Mucosa of rectum (tissue), 2 donors: ENCODE measurements at regions not wholly inside any gene's neighbourhood (a gene's known extent, or its start where the extent isn't known, plus 50 kb on each side); places are given as distances from the start of the nearest gene placed in this dataset.

Experiments
- H3K27ac ChIP-seq, 2 donors: one replicate each; pipeline ENCODE4 v1.7.0; 2013; ENCODE audit warnings: inconsistent platforms in 2 of 2, low read depth in 2 of 2, low read length in 2 of 2
- H3K27me3 ChIP-seq, 2 donors: one replicate each; pipeline ENCODE4 v1.7.0; 2013; ENCODE audit warnings: low read length in 2 of 2; ENCODE audit not compliant: control insufficient read depth in 2 of 2, insufficient read depth in 2 of 2
- H3K36me3 ChIP-seq, 2 donors: one replicate each; pipeline ENCODE4 v1.7.0; 2013; ENCODE audit warnings: low read length in 2 of 2; ENCODE audit not compliant: control insufficient read depth in 2 of 2, insufficient read depth in 2 of 2
- H3K4me1 ChIP-seq, 2 donors: one replicate each; pipeline ENCODE4 v1.7.0; 2013; ENCODE audit warnings: low read length in 2 of 2, mild to moderate bottlenecking in 1 of 2; ENCODE audit not compliant: control insufficient read depth in 2 of 2, insufficient read depth in 2 of 2
- H3K4me3 ChIP-seq, 2 donors: one replicate each; pipeline ENCODE4 v1.7.0; 2013; ENCODE audit warnings: low read length in 2 of 2
- H3K9ac ChIP-seq, 2 donors: one replicate each; pipeline ENCODE4 v1.7.0; 2013; ENCODE audit warnings: low read length in 2 of 2, low read depth in 1 of 2, mild to moderate bottlenecking in 1 of 2
- H3K9me3 ChIP-seq, 2 donors: one replicate each; pipeline ENCODE4 v1.7.0; 2013; ENCODE audit warnings: low read length in 2 of 2; ENCODE audit not compliant: control insufficient read depth in 2 of 2
- donor health status: healthy.
- donor health status: Normal muscosa, but diverticular disease.

GRCh38 chr10:128898133-128898915 is 568.7 kb upstream of the MGMT start:
- no peaks in the 10 kb centered on the region for H3K4me1 ChIP-seq
- no peaks in the 10 kb centered on the region for H3K36me3 ChIP-seq
- H3K4me3 ChIP-seq: no peak overlapping the region
- H3K27me3 ChIP-seq: peaks cover 3% of the 10 kb centered on the region in 2 donors
- no peak overlapping the region for H3K9ac ChIP-seq
- no peak overlapping the region for H3K27ac ChIP-seq
- no peaks in the 10 kb centered on the region for H3K9me3 ChIP-seq

GRCh38 chr10:128898916-128899195 is 568.2 kb upstream of the MGMT start:
- H3K27me3 ChIP-seq: peaks cover 3% of the 10 kb centered on the region in 2 donors
- H3K9ac ChIP-seq: no peak overlapping the region
- no peaks in the 10 kb centered on the region for H3K36me3 ChIP-seq
- H3K4me3 ChIP-seq: no peak overlapping the region
- no peaks in the 10 kb centered on the region for H3K9me3 ChIP-seq
- no peak overlapping the region for H3K27ac ChIP-seq
- H3K4me1 ChIP-seq: no peaks in the 10 kb centered on the region

GRCh38 chr10:128900456-128900855 is 566.6 kb upstream of the MGMT start:
- Histone ChIP-seq H3K4me3 (no peak overlapping the region), H3K9ac (no peak overlapping the region), H3K36me3 (no peaks in the 10 kb centered on the region), H3K4me1 (no peaks in the 10 kb centered on the region), H3K9me3 (no peaks in the 10 kb centered on the region), H3K27me3 (peaks cover 3% of the 10 kb centered on the region in 2 donors), H3K27ac (no peak overlapping the region)

GRCh38 chr10:128901236-128901635 is 565.8 kb upstream of the MGMT start:
- Histone ChIP-seq H3K4me3 (no peak overlapping the region), H3K27ac (no peak overlapping the region), H3K9me3 (no peaks in the 10 kb centered on the region), H3K9ac (no peak overlapping the region), H3K4me1 (no peaks in the 10 kb centered on the region), H3K27me3 (peaks cover 3% of the 10 kb centered on the region in 2 donors), H3K36me3 (no peaks in the 10 kb centered on the region)

GRCh38 chr10:128902031-128902710 is 564.9 kb upstream of the MGMT start:
- Histone ChIP-seq H3K9me3 (no peaks in the 10 kb centered on the region), H3K27ac (no peak overlapping the region), H3K4me3 (no peak overlapping the region), H3K4me1 (no peaks in the 10 kb centered on the region), H3K27me3 (peaks cover 3% of the 10 kb centered on the region in 2 donors), H3K9ac (no peak overlapping the region), H3K36me3 (no peaks in the 10 kb centered on the region)

- H3K4me1 ChIP-seq: no peaks in the 10 kb centered on the region
- no peaks in the 10 kb centered on the region for H3K27me3 ChIP-seq
- H3K27ac ChIP-seq: no peak overlapping the region
- H3K4me3 ChIP-seq: no peak overlapping the region
- no peak overlapping the region for H3K9ac ChIP-seq
- no peaks in the 10 kb centered on the region for H3K9me3 ChIP-seq
- H3K36me3 ChIP-seq: no peaks in the 10 kb centered on the region
Observed at GRCh38 chr10:128907155-128907941, 559.7 kb upstream of the MGMT start.

- Histone ChIP-seq H3K4me1 (no peaks in the 10 kb centered on the region), H3K36me3 (no peaks in the 10 kb centered on the region), H3K4me3 (no peak overlapping the region), H3K27me3 (no peaks in the 10 kb centered on the region), H3K9ac (no peak overlapping the region), H3K27ac (no peak overlapping the region), H3K9me3 (no peaks in the 10 kb centered on the region)
Observed at GRCh38 chr10:128908099-128908498, 558.9 kb upstream of the MGMT start.

- H3K9ac ChIP-seq: no peak overlapping the region
- H3K9me3 ChIP-seq: no peaks in the 10 kb centered on the region
- H3K36me3 ChIP-seq: no peaks in the 10 kb centered on the region
- H3K27ac ChIP-seq: no peak overlapping the region
- no peak overlapping the region for H3K4me3 ChIP-seq
- no peaks in the 10 kb centered on the region for H3K4me1 ChIP-seq
- no peaks in the 10 kb centered on the region for H3K27me3 ChIP-seq
Observed at GRCh38 chr10:128908499-128908898, 558.5 kb upstream of the MGMT start.

- Histone ChIP-seq H3K36me3 (no peaks in the 10 kb centered on the region), H3K9me3 (no peaks in the 10 kb centered on the region), H3K27me3 (no peaks in the 10 kb centered on the region), H3K4me3 (no peak overlapping the region), H3K4me1 (no peaks in the 10 kb centered on the region), H3K9ac (no peak overlapping the region), H3K27ac (no peak overlapping the region)
Observed at GRCh38 chr10:128912568-128913311, 554.3 kb upstream of the MGMT start.

GRCh38 chr10:128914681-128915080 is 552.4 kb upstream of the MGMT start:
- Histone ChIP-seq H3K27ac (no peak overlapping the region), H3K4me1 (no peaks in the 10 kb centered on the region), H3K36me3 (no peaks in the 10 kb centered on the region)

More at GRCh38 chr10:128914681-128915080, 552.4 kb upstream of the MGMT start:
- Histone ChIP-seq H3K27me3 (no peaks in the 10 kb centered on the region), H3K9ac (no peak overlapping the region), H3K4me3 (no peak overlapping the region), H3K9me3 (no peaks in the 10 kb centered on the region)
